GM12878 (cell line): ENCODE measurements at regions not wholly inside any gene's neighbourhood (a gene's known extent, or its start where the extent isn't known, plus 50 kb on each side); places are given as distances from the start of the nearest gene placed in this dataset.

Experiments
- ATAC-seq: fragments of 200-7000 bp; cut with Tn5 transposase; 3 replicates; pipeline ENCODE4 v1.9.1; 2020; ENCODE audit warnings: mild to moderate bottlenecking, moderate library complexity
- BruUV-seq: library from RNA; stranded (reverse); fragments of 400-500 nt; replicated peaks from 2 replicates; lab custom pipeline; 2021; lab: Mats Ljungman, UMichigan
- CTCF ChIA-PET: fragments of 300-600 bp; sonication (Branson Sonifier 250); formaldehyde crosslinking; extraction: SDS; loops from one replicate; lab custom pipeline; 2021; ENCODE audit warnings: inconsistent platforms; lab: Yijun Ruan, JAX
- POLR2A ChIA-PET: fragments of 350-600 bp; formaldehyde crosslinking; extraction: SDS; loops from one replicate; lab custom pipeline; 2021; ENCODE audit warnings: inconsistent platforms; lab: Charles Lee
- RAD21 ChIA-PET: fragments of 300-600 bp; sonication (Branson Sonifier 250); formaldehyde crosslinking; loops from one replicate; lab custom pipeline; 2023; ENCODE audit warnings: antibody characterized with exemption; ENCODE audit not compliant: unreplicated experiment; lab: Charles Lee
- SMC1A ChIA-PET: fragments of 300-600 bp; sonication (Branson Sonifier 250); formaldehyde crosslinking; loops from one replicate; lab custom pipeline; 2023; ENCODE audit not compliant: unreplicated experiment, uncharacterized antibody; lab: Charles Lee
- DNase-seq: peaks from one replicate; pipeline ENCODE4 v3.0.0-alpha.2; 2011; ENCODE audit warnings: low read depth, low spot score
- FAIRE-seq: peaks from 3 replicates; lab custom pipeline; 2011; peaks lifted over from hg19 to GRCh38; lab: Jason Lieb, UNC
- H2AFZ ChIP-seq: 2 replicates; pipeline ENCODE4 v1.6.0; 2011; ENCODE audit warnings: low read depth, low read length, control low read depth; ENCODE audit not compliant: control insufficient read depth
- H3K27ac ChIP-seq: 2 replicates; pipeline ENCODE4 v1.5.1; 2011; ENCODE audit warnings: control low read depth; ENCODE audit not compliant: control insufficient read depth, insufficient read depth
- H3K27me3 ChIP-seq, 2 experiments: replicated peaks in 1 of 2; 2 replicates each; pipeline versions ENCODE4 v1.6.0 to v1.6.1; 2011; ENCODE audit warnings: low read length in 1 of 2; ENCODE audit not compliant: control insufficient read depth in 2 of 2, insufficient read depth in 2 of 2
- H3K36me3 ChIP-seq, 2 experiments: 2 replicates each; pipeline ENCODE4 v1.5.1; 2011; ENCODE audit warnings: low read length in 1 of 2; ENCODE audit not compliant: control insufficient read depth in 2 of 2, insufficient read depth in 2 of 2
- H3K4me1 ChIP-seq: 2 replicates; pipeline ENCODE4 v1.6.1; 2011; ENCODE audit warnings: mild to moderate bottlenecking, low read length, moderate library complexity, mixed read lengths; ENCODE audit not compliant: control insufficient read depth, insufficient read depth
- H3K4me2 ChIP-seq: 2 replicates; pipeline ENCODE4 v1.6.0; 2011; ENCODE audit warnings: control low read depth; ENCODE audit not compliant: control insufficient read depth, insufficient read depth
- H3K4me3 ChIP-seq: fragments of 200-600 bp; sonication (generic); 2 replicates; pipeline ENCODE4 v1.5.1; 2016
- H3K79me2 ChIP-seq: 2 replicates; pipeline ENCODE4 v1.6.0; 2011; ENCODE audit warnings: low read length; ENCODE audit not compliant: control insufficient read depth, insufficient read depth
- H3K9ac ChIP-seq: 2 replicates; pipeline ENCODE4 v1.8.0; 2011; ENCODE audit warnings: low read length, control low read depth, mixed read lengths; ENCODE audit not compliant: control insufficient read depth, insufficient read depth
- H3K9me3 ChIP-seq: replicated peaks from 3 replicates; pipeline ENCODE4 v1.5.1; 2011; ENCODE audit warnings: mild to moderate bottlenecking, low read length; ENCODE audit not compliant: control insufficient read depth, insufficient read depth
- H4K20me1 ChIP-seq: 2 replicates; pipeline ENCODE4 v1.6.0; 2011; ENCODE audit not compliant: control insufficient read depth, insufficient read depth
- ATF7 ChIP-seq: fragments of 450-650 bp; IDR thresholded peaks from 2 replicates; pipeline ENCODE4 v1.6.1; 2016; ENCODE audit warnings: low read depth, mild to moderate bottlenecking
- CHD4 ChIP-seq: fragments of 200-600 bp; sonication (generic); IDR thresholded peaks from 2 replicates; pipeline ENCODE4 v1.6.1; 2016; ENCODE audit warnings: mild to moderate bottlenecking
- HDAC6 ChIP-seq: fragments of 200-600 bp; sonication (generic); IDR thresholded peaks from one replicate; pipeline ENCODE4 v1.8.0; 2017; ENCODE audit warnings: antibody characterized with exemption; ENCODE audit not compliant: unreplicated experiment
- IKZF1 ChIP-seq: fragments of 450-650 bp; conservative IDR thresholded peaks from 2 replicates; pipeline ENCODE4 v1.6.1; 2017; ENCODE audit warnings: antibody characterized with exemption, mild to moderate bottlenecking
- MTA3 ChIP-seq: IDR thresholded peaks from 2 replicates; pipeline ENCODE4 v1.6.1; 2012; ENCODE audit warnings: low read length, inconsistent platforms, borderline replicate concordance
- NR2C2 ChIP-seq: IDR thresholded peaks from 2 replicates; pipeline ENCODE4 v1.6.1; 2011; ENCODE audit warnings: borderline replicate concordance, low read depth; ENCODE audit not compliant: control insufficient read depth, insufficient read length
- NRF1 ChIP-seq: conservative IDR thresholded peaks from 2 replicates; pipeline ENCODE4 v1.6.1; 2011; ENCODE audit warnings: mild to moderate bottlenecking, low read depth, low read length, improper control_type of control experiment
- RELA ChIP-seq: fragments of 450-650 bp; IDR thresholded peaks from 2 replicates; pipeline ENCODE4 v1.8.0; 2014; ENCODE audit warnings: borderline replicate concordance; ENCODE audit not compliant: partially characterized antibody
- RUNX3 ChIP-seq: IDR thresholded peaks from 2 replicates; pipeline ENCODE4 v1.6.1; 2012; ENCODE audit warnings: low read length, inconsistent platforms
- SMC3 ChIP-seq: IDR thresholded peaks from 2 replicates; pipeline ENCODE4 v1.6.1; 2011; ENCODE audit warnings: low read length, improper control_type of control experiment, borderline replicate concordance
- SREBF2 ChIP-seq: IDR thresholded peaks from 2 replicates; pipeline ENCODE4 v1.6.1; 2012; ENCODE audit warnings: mild to moderate bottlenecking, low read length
- TARDBP ChIP-seq: IDR thresholded peaks from 2 replicates; pipeline ENCODE4 v1.6.1; 2016; ENCODE audit warnings: borderline replicate concordance
- WGBS: methylation state at CpG from one replicate; pipeline ENCODE4 v1.1.6; 2016; ENCODE audit warnings: low lambda C conversion rate; ENCODE audit not compliant: insufficient replicate concordance, insufficient coverage; ENCODE audit errors: missing lambda C conversion rate; 5-methylcytosine and 5-hydroxymethylcytosine counted together
- in situ Hi-C: fragments of 300-500 bp; cut with MboI; formaldehyde crosslinking; loops from 9 replicates; pipeline ENCODE4 v1.14.3; 2018; ENCODE audit warnings: mixed read lengths
- intact Hi-C: fragments of 100-400 bp; cut with micrococcal nuclease; formaldehyde crosslinking; loops from one replicate; pipeline ENCODE4 v1.14.2; 2022; ENCODE audit not compliant: unreplicated experiment
- TF ChIP-seq, protein P1 (sequence below): fragments of 450-650 bp; IDR thresholded peaks from 2 replicates; pipeline ENCODE4 v1.6.1; 2014; ENCODE audit warnings: mild to moderate bottlenecking
- TF ChIP-seq, protein P2 (sequence below): fragments of 450-650 bp; IDR thresholded peaks from 2 replicates; pipeline ENCODE4 v1.6.1; 2016; ENCODE audit warnings: mild to moderate bottlenecking, moderate library complexity, borderline replicate concordance
- TF ChIP-seq, protein P3 (sequence below): fragments of 450-650 bp; IDR thresholded peaks from 2 replicates; pipeline ENCODE4 v1.6.1; 2016; ENCODE audit warnings: mild to moderate bottlenecking

- CTCF ChIA-PET: no interaction called here
- H3K4me3 ChIP-seq: no peak overlapping the region
- WGBS: 38% methylated on average over 3 of the region's 3 CpGs
- H3K27ac ChIP-seq: no peak overlapping the region
- TF ChIP-seq NRF1: no peak
- no peak for TF ChIP-seq TARDBP
- no peak for TF ChIP-seq SREBF2
- no peak for TF ChIP-seq HDAC6
- TF ChIP-seq, protein P1, sequence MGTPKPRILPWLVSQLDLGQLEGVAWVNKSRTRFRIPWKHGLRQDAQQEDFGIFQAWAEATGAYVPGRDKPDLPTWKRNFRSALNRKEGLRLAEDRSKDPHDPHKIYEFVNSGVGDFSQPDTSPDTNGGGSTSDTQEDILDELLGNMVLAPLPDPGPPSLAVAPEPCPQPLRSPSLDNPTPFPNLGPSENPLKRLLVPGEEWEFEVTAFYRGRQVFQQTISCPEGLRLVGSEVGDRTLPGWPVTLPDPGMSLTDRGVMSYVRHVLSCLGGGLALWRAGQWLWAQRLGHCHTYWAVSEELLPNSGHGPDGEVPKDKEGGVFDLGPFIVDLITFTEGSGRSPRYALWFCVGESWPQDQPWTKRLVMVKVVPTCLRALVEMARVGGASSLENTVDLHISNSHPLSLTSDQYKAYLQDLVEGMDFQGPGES: no peak
- TF ChIP-seq SMC3: no peak
- TF ChIP-seq RUNX3: no peak
- no peak for TF ChIP-seq NR2C2
- no peak for TF ChIP-seq ATF7
- TF ChIP-seq, protein P2, sequence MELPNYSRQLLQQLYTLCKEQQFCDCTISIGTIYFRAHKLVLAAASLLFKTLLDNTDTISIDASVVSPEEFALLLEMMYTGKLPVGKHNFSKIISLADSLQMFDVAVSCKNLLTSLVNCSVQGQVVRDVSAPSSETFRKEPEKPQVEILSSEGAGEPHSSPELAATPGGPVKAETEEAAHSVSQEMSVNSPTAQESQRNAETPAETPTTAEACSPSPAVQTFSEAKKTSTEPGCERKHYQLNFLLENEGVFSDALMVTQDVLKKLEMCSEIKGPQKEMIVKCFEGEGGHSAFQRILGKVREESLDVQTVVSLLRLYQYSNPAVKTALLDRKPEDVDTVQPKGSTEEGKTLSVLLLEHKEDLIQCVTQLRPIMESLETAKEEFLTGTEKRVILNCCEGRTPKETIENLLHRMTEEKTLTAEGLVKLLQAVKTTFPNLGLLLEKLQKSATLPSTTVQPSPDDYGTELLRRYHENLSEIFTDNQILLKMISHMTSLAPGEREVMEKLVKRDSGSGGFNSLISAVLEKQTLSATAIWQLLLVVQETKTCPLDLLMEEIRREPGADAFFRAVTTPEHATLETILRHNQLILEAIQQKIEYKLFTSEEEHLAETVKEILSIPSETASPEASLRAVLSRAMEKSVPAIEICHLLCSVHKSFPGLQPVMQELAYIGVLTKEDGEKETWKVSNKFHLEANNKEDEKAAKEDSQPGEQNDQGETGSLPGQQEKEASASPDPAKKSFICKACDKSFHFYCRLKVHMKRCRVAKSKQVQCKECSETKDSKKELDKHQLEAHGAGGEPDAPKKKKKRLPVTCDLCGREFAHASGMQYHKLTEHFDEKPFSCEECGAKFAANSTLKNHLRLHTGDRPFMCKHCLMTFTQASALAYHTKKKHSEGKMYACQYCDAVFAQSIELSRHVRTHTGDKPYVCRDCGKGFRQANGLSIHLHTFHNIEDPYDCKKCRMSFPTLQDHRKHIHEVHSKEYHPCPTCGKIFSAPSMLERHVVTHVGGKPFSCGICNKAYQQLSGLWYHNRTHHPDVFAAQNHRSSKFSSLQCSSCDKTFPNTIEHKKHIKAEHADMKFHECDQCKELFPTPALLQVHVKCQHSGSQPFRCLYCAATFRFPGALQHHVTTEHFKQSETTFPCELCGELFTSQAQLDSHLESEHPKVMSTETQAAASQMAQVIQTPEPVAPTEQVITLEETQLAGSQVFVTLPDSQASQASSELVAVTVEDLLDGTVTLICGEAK: no peak
- TF ChIP-seq RELA: no peak
- no peak for TF ChIP-seq IKZF1
- no peak for TF ChIP-seq CHD4
- TF ChIP-seq, protein P3, sequence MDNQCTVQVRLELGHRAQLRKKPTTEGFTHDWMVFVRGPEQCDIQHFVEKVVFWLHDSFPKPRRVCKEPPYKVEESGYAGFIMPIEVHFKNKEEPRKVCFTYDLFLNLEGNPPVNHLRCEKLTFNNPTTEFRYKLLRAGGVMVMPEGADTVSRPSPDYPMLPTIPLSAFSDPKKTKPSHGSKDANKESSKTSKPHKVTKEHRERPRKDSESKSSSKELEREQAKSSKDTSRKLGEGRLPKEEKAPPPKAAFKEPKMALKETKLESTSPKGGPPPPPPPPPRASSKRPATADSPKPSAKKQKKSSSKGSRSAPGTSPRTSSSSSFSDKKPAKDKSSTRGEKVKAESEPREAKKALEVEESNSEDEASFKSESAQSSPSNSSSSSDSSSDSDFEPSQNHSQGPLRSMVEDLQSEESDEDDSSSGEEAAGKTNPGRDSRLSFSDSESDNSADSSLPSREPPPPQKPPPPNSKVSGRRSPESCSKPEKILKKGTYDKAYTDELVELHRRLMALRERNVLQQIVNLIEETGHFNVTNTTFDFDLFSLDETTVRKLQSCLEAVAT: no peak
- TF ChIP-seq MTA3: no peak
- H3K4me2 ChIP-seq: no peak overlapping the region
- ATAC-seq: no peak
- no peaks in the 10 kb centered on the region for H3K36me3 ChIP-seq
- no peak for DNase-seq
- H4K20me1 ChIP-seq: no peaks in the 10 kb centered on the region
- SMC1A ChIA-PET: no interaction called here
- no peak overlapping the region for H3K9ac ChIP-seq
- peaks cover 4% of the 10 kb centered on the region for H3K4me1 ChIP-seq
- RAD21 ChIA-PET: no interaction called here
- no peaks in the 10 kb centered on the region; a peak in 2 of 4 replicates for H3K27me3 ChIP-seq
- POLR2A ChIA-PET: no interaction called here
- BruUV-seq: no TSS peak
- H3K9me3 ChIP-seq: no peaks in the 10 kb centered on the region; the same call in 2 of the 3 replicates
- H2AFZ ChIP-seq: no peak overlapping the region
- intact Hi-C loops: no loop called here
- no peak for FAIRE-seq
- in situ Hi-C loops: no loop called here
- no peaks in the 10 kb centered on the region for H3K79me2 ChIP-seq
Observed at GRCh38 chr9:87277346-87277745, 220.3 kb upstream of the DAPK1 start.
